ENCODE measurements at regions not wholly inside any gene's neighbourhood (a gene's known extent, or its start where the extent isn't known, plus 50 kb on each side); places are given as distances from the start of the nearest gene placed in this dataset.
"Not testable (repeated sequence)": the region's sequence is repeated elsewhere in the genome, so short reads cannot be mapped to it uniquely, and the experiment has no call there.

GRCh38 chr15:21268436-21268940, 171.8 kb downstream of the POTEB3 start:
- Mint-ChIP-seq H3K9me3 (no peaks in the 10 kb centered on the region), H3K4me1 (peaks cover 6% of the 10 kb centered on the region), H3K27ac (no peak overlapping the region), H3K4me3 (no peak overlapping the region), H3K36me3 (no peaks in the 10 kb centered on the region)
- DNase-seq (ENCODE audit: low spot score in 2 of 2), result no peak
- ATAC-seq, result peak; percentile 46

- DNase-seq (ENCODE audit: low spot score in 2 of 2) (no peak), ATAC-seq (peak; percentile 22)
- Mint-ChIP-seq H3K27ac (no peak overlapping the region), H3K4me3 (no peak overlapping the region), H3K36me3 (no peaks in the 10 kb centered on the region), H3K4me1 (peaks cover 6% of the 10 kb centered on the region), H3K9me3 (no peaks in the 10 kb centered on the region)
Observed at GRCh38 chr15:21267671-21268395, 172.5 kb downstream of the POTEB3 start.

- no peak for ATAC-seq
- Mint-ChIP-seq H3K9me3 (peaks cover 4% of the 10 kb centered on the region), H3K4me1 (peaks cover 9% of the 10 kb centered on the region), H3K27ac (no peak overlapping the region), H3K4me3 (no peak overlapping the region), H3K36me3 (no peaks in the 10 kb centered on the region)
- no peak for DNase-seq (ENCODE audit: low spot score in 2 of 2)
Observed at GRCh38 chr15:21267226-21267625, 173.1 kb downstream of the POTEB3 start.

- not testable (repeated sequence) for H3K4me3 Mint-ChIP-seq
Observed at GRCh38 chr15:21265628-21266027, 174.7 kb downstream of the POTEB3 start.

GRCh38 chr15:21262851-21263425, 177.4 kb downstream of the POTEB3 start:
- Mint-ChIP-seq H3K4me3 (no peak overlapping the region), H3K4me1 (peaks cover 4% of the 10 kb centered on the region), H3K27ac (no peak overlapping the region), H3K36me3 (no peaks in the 10 kb centered on the region), H3K9me3 (peaks cover 4% of the 10 kb centered on the region)
- ATAC-seq (no peak), DNase-seq (ENCODE audit: low spot score in 2 of 2) (no peak)

More at GRCh38 chr15:21265628-21266027, 174.7 kb downstream of the POTEB3 start:
- H3K9me3 Mint-ChIP-seq; H3K4me1 Mint-ChIP-seq; H3K36me3 Mint-ChIP-seq; DNase-seq (ENCODE audit: low spot score in 2 of 2); ATAC-seq; H3K27ac Mint-ChIP-seq: not testable (repeated sequence)

GRCh38 chr15:21261965-21262850, 178.1 kb downstream of the POTEB3 start:
- H3K27ac Mint-ChIP-seq, result no peak overlapping the region
- no peak overlapping the region for H3K4me3 Mint-ChIP-seq
- no peaks in the 10 kb centered on the region for H3K36me3 Mint-ChIP-seq
- H3K4me1 Mint-ChIP-seq, result peaks cover 4% of the 10 kb centered on the region
- DNase-seq (ENCODE audit: low spot score in 2 of 2) (no peak), ATAC-seq (peak; percentile 47)
- peaks cover 4% of the 10 kb centered on the region for H3K9me3 Mint-ChIP-seq

GRCh38 chr15:21261396-21261964, 178.8 kb downstream of the POTEB3 start:
- Mint-ChIP-seq H3K36me3 (no peaks in the 10 kb centered on the region), H3K9me3 (peaks cover 4% of the 10 kb centered on the region)
- peak; percentile 33 for ATAC-seq

GRCh38 chr15:21260966-21261395, 179.3 kb downstream of the POTEB3 start:
- ATAC-seq, result peak; percentile 27

More at GRCh38 chr15:21261396-21261964, 178.8 kb downstream of the POTEB3 start:
- Mint-ChIP-seq H3K4me3 (no peak overlapping the region), H3K4me1 (peaks cover 4% of the 10 kb centered on the region), H3K27ac (no peak overlapping the region)
- DNase-seq (ENCODE audit: low spot score in 2 of 2), result no peak

GRCh38 chr15:21258635-21259034, 181.7 kb downstream of the POTEB3 start:
- not testable (repeated sequence) for H3K36me3 Mint-ChIP-seq; H3K4me3 Mint-ChIP-seq; H3K9me3 Mint-ChIP-seq; H3K27ac Mint-ChIP-seq; DNase-seq (ENCODE audit: low spot score in 2 of 2); ATAC-seq; H3K4me1 Mint-ChIP-seq

More at GRCh38 chr15:21260966-21261395, 179.3 kb downstream of the POTEB3 start:
- Mint-ChIP-seq H3K27ac (no peak overlapping the region), H3K4me3 (no peak overlapping the region), H3K4me1 (peaks cover 4% of the 10 kb centered on the region), H3K9me3 (peaks cover 4% of the 10 kb centered on the region), H3K36me3 (no peaks in the 10 kb centered on the region)
- DNase-seq (ENCODE audit: low spot score in 2 of 2), result no peak

- not testable (repeated sequence) for H3K9me3 Mint-ChIP-seq; H3K4me1 Mint-ChIP-seq; ATAC-seq; H3K27ac Mint-ChIP-seq; DNase-seq (ENCODE audit: low spot score in 2 of 2); H3K36me3 Mint-ChIP-seq; H3K4me3 Mint-ChIP-seq
Observed at GRCh38 chr15:21249508-21250019, 190.7 kb downstream of the POTEB3 start.
